Loucy (cell line): ENCODE measurements at regions not wholly inside any gene's neighbourhood (a gene's known extent, or its start where the extent isn't known, plus 50 kb on each side); places are given as distances from the start of the nearest gene placed in this dataset.

Experiments used
- H2AFZ ChIP-seq: fragments of 200-600 bp; sonication (generic); 2 replicates; pipeline ENCODE4 v1.6.0; 2016; ENCODE audit warnings: antibody characterized with exemption, mild to moderate bottlenecking, low read length, moderate library complexity
- H3F3A ChIP-seq: fragments of 200-600 bp; 2 replicates; pipeline ENCODE4 v1.6.0; 2016; ENCODE audit warnings: antibody characterized with exemption, low read depth, mild to moderate bottlenecking
- H3K27me3 ChIP-seq: fragments of 200-600 bp; sonication (generic); 2 replicates; pipeline ENCODE4 v1.6.1; 2014; ENCODE audit warnings: low read length, mild to moderate bottlenecking; ENCODE audit not compliant: insufficient read depth, poor library complexity, severe bottlenecking
- H3K36me3 ChIP-seq: fragments of 200-600 bp; sonication (generic); 2 replicates; pipeline ENCODE4 v1.6.1; 2016; ENCODE audit warnings: low read length; ENCODE audit not compliant: insufficient read depth
- H3K4me1 ChIP-seq: fragments of 200-600 bp; sonication (generic); 2 replicates; pipeline ENCODE4 v1.5.1; 2014; ENCODE audit warnings: low read length, mild to moderate bottlenecking; ENCODE audit not compliant: insufficient read depth, poor library complexity, severe bottlenecking
- H3K4me2 ChIP-seq: fragments of 200-600 bp; sonication (generic); 2 replicates; pipeline ENCODE4 v1.6.0; 2014; ENCODE audit warnings: antibody characterized with exemption, low read length, low read depth, mild to moderate bottlenecking; ENCODE audit not compliant: poor library complexity, severe bottlenecking
- H3K4me3 ChIP-seq: fragments of 200-600 bp; sonication (generic); 2 replicates; pipeline ENCODE4 v1.5.1; 2014; ENCODE audit warnings: low read length, mild to moderate bottlenecking, mixed read lengths; ENCODE audit not compliant: poor library complexity, severe bottlenecking
- H3K79me2 ChIP-seq: fragments of 200-600 bp; sonication (generic); 2 replicates; pipeline ENCODE4 v1.6.1; 2014; ENCODE audit warnings: low read length; ENCODE audit not compliant: insufficient read depth
- H3K9ac ChIP-seq: fragments of 200-600 bp; sonication (generic); 2 replicates; pipeline ENCODE4 v1.6.0; 2014; ENCODE audit warnings: mild to moderate bottlenecking, low read depth, low read length, moderate library complexity; ENCODE audit not compliant: poor library complexity, severe bottlenecking
- H3K9me2 ChIP-seq: fragments of 200-600 bp; sonication (generic); replicated peaks from 2 replicates; pipeline ENCODE4 v1.6.1; 2016; ENCODE audit warnings: low read depth, low read length, mixed read lengths
- H3K9me3 ChIP-seq: fragments of 200-600 bp; sonication (generic); 2 replicates; pipeline ENCODE4 v1.6.1; 2014; ENCODE audit warnings: mild to moderate bottlenecking, antibody characterized with exemption, low read length, low read depth; ENCODE audit not compliant: insufficient read depth
- H4K20me1 ChIP-seq: fragments of 200-600 bp; sonication (generic); 2 replicates; pipeline ENCODE4 v1.6.0; 2014; ENCODE audit warnings: antibody characterized with exemption, low read length, mild to moderate bottlenecking; ENCODE audit not compliant: insufficient read depth, poor library complexity, severe bottlenecking
- EZH2phosphoT487 ChIP-seq: fragments of 200-600 bp; IDR thresholded peaks from 2 replicates; pipeline ENCODE4 v1.6.1; 2018; ENCODE audit warnings: antibody characterized with exemption, mild to moderate bottlenecking, moderate library complexity, borderline replicate concordance
- TF ChIP-seq, protein P1 (sequence below): fragments of 200-600 bp; sonication (generic); conservative IDR thresholded peaks from 2 replicates; pipeline ENCODE4 v1.5.1; 2014; ENCODE audit warnings: mild to moderate bottlenecking, antibody characterized with exemption, low read length

DNA sequence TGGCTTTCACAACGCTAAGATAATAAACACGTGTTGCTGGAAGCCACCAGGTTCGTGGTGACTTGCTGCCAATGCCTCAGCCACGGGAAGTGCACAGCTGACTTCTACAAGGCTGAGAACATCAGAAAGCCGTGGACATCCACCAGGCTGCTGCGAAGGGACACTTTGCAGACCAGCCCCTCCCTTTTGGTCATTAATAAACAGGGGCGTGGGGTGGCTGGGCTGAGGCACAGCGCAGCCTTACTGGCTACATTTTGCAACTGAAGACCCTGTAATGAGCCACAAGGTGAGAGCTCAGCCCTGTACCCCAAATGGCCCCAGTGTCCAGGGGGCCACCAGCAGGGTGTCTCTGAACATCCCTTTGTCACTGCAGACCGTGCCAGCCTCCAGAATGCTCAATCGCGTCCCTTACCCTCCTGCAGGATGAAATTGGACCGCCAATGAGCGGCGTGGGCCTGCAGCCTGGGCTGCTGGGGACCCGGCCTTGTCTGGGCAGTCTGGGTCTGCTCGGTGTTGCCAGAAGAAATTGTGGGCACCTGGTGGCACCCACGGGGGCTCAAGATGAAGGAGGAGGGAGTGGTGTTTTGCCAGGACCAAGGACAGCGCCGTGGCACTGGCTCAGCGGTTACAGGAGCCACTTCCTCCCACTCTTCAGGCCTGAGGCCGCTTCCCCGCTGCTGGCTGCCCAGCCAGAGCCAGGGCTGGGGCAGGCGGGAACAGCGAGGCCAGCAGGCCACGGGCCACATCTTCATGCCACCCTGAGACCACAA lies 181.9 kb downstream of the CTTN start:
- H3K79me2 ChIP-seq, result no peaks in the 10 kb centered on the region
- no peak for TF ChIP-seq EZH2phosphoT487
- TF ChIP-seq, protein P1, sequence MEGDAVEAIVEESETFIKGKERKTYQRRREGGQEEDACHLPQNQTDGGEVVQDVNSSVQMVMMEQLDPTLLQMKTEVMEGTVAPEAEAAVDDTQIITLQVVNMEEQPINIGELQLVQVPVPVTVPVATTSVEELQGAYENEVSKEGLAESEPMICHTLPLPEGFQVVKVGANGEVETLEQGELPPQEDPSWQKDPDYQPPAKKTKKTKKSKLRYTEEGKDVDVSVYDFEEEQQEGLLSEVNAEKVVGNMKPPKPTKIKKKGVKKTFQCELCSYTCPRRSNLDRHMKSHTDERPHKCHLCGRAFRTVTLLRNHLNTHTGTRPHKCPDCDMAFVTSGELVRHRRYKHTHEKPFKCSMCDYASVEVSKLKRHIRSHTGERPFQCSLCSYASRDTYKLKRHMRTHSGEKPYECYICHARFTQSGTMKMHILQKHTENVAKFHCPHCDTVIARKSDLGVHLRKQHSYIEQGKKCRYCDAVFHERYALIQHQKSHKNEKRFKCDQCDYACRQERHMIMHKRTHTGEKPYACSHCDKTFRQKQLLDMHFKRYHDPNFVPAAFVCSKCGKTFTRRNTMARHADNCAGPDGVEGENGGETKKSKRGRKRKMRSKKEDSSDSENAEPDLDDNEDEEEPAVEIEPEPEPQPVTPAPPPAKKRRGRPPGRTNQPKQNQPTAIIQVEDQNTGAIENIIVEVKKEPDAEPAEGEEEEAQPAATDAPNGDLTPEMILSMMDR, result no peak
- H3K4me2 ChIP-seq, result no peak overlapping the region
- H3K9me2 ChIP-seq, result no peaks in the 10 kb centered on the region
- H4K20me1 ChIP-seq, result no peaks in the 10 kb centered on the region
- no peaks in the 10 kb centered on the region for H3K36me3 ChIP-seq
- no peak overlapping the region for H2AFZ ChIP-seq
- H3K9me3 ChIP-seq, result peaks cover 11% of the 10 kb centered on the region
- H3K9ac ChIP-seq, result no peak overlapping the region
- H3K4me1 ChIP-seq, result no peaks in the 10 kb centered on the region
- no peaks in the 10 kb centered on the region for H3K27me3 ChIP-seq
- H3F3A ChIP-seq, result no peaks in the 10 kb centered on the region
- H3K4me3 ChIP-seq, result no peak overlapping the region

DNA sequence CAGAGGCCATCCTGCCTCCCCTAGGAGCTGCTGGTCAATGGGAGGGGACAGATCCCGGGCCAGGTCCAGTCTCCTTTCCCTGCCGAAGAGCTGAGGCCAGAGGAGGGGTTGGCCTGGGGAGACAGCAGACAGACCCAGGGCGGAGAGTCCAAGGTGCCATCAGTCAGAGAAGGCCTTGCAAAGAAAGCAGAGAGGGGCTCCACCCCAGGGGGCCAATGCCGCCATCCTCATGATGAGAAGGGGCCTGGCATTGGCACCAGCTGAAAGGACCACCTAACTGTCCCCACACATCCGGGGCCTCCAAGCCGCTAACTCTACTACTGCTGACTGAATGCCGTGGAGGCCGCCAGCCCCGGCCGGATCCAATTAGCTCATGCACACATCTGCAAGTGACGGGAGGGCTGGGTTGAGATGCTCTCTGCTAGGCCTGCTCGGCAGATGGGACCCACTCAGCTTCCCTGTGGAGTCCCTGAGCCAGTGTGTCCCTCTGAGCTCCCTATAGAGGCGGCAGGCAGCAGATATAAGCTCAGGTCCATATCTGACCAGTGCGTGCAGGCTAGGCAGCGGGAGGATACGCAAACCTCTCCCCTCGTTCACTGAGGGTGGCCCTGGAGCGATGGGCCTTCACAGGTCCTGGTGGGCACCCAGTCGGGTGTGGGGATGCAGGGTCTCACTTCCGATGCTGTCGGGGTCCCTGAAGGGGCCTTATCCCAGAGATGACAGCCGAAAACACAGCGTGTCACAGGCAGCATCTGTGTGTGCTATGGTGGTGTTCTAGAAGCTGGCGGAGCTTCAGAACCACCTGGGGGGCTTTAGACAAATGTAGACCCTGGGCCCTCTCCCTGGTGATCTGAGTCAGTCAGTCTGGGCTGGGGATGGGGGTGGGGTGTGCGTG lies 183.9 kb downstream of the CTTN start:
- no peak overlapping the region for H3K4me2 ChIP-seq
- no peak overlapping the region for H3K4me3 ChIP-seq
- no peak overlapping the region for H2AFZ ChIP-seq
- H3K9me3 ChIP-seq, result peaks cover 17% of the 10 kb centered on the region
- no peaks in the 10 kb centered on the region for H3K9me2 ChIP-seq
- no peaks in the 10 kb centered on the region for H3K27me3 ChIP-seq
- H3K36me3 ChIP-seq, result no peaks in the 10 kb centered on the region
- no peak for TF ChIP-seq EZH2phosphoT487
- TF ChIP-seq, protein P1, result no peak
- no peaks in the 10 kb centered on the region for H4K20me1 ChIP-seq
- H3K79me2 ChIP-seq, result no peaks in the 10 kb centered on the region
- H3K9ac ChIP-seq, result no peak overlapping the region
- no peaks in the 10 kb centered on the region for H3F3A ChIP-seq
- no peaks in the 10 kb centered on the region for H3K4me1 ChIP-seq

DNA sequence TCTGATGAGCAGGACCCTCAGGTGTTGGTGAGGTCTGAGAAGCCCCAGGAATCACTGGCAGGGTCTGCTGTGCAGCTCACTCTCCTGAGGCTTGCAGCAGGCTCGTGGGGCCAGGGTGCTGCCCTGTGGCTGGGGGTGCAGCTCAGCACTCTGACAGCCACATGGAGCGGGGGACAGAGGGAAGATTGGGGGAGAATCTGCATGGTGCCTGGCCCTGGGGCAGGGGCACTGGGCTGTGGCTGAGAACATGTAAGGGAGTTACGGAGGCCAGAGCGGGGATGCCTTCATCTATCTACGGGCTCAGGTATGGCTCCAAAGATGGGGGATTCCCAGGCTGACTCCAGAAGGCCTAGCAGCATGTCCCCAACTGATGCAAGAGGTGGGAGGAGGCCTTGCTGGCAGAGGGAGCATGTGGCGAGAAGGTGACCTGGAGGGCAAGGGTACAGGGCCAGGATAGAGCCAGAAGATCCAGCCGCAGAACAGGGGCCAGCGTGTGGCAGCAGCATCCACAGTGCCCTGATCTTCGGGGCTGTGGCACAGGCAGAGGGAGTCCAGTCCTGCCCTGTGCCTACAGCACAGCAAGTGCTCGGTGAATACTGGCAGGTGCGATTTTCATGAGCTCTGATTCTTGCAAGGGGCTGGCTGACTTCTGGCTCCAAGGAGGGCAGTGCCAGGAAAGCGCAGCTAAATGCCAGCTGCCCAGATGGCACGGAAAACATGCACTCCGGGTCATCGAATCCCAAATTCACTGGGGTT lies 184.7 kb downstream of the CTTN start:
- TF ChIP-seq, protein P1, result no peak
- no peak for TF ChIP-seq EZH2phosphoT487
- H3K9me3 ChIP-seq, result peaks cover 17% of the 10 kb centered on the region
- no peak overlapping the region for H2AFZ ChIP-seq
- no peaks in the 10 kb centered on the region for H3K36me3 ChIP-seq
- no peaks in the 10 kb centered on the region for H4K20me1 ChIP-seq
- no peaks in the 10 kb centered on the region for H3K27me3 ChIP-seq
- no peaks in the 10 kb centered on the region for H3F3A ChIP-seq
- H3K4me1 ChIP-seq, result no peaks in the 10 kb centered on the region
- H3K4me2 ChIP-seq, result no peak overlapping the region
- H3K9me2 ChIP-seq, result no peaks in the 10 kb centered on the region
- H3K9ac ChIP-seq, result no peak overlapping the region
- no peaks in the 10 kb centered on the region for H3K79me2 ChIP-seq
- H3K4me3 ChIP-seq, result no peak overlapping the region
